ENCODE measurements at regions not wholly inside any gene's neighbourhood (a gene's known extent, or its start where the extent isn't known, plus 50 kb on each side); places are given as distances from the start of the nearest gene placed in this dataset.

DNA sequence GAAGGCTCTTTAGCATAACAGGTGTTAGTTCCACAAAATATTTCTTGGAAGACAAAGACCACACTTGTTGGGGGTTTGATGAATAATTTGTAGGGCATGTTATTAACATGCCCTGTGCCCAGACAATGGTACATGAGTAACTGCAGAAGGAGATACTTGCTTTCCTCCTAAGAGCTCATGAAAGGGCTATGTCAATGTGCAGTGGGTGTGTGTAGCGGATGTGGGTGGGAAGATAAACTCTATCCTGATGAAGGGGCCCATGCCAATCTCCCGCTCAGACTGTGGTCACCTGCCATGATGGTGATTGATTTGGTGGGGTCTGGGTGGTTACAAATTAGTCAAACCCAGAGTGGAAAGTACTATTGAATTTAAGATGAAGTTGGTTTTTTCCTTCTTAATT is 69.8 kb upstream of the DNAH14 start:
- H3K27me3 ChIP-seq (replicated peaks in 1 of 4; ENCODE audit: control extremely low read depth in 1 of 4, control insufficient read depth in 3 of 4, insufficient read depth in 4 of 4, low read length in 3 of 4), result no peaks in the 10 kb centered on the region
- Mint-ChIP-seq H3K4me3 (no peak overlapping the region), H3K27me3 (peaks cover 3% of the 10 kb centered on the region), H3K9me3 (ENCODE audit: insufficient read depth) (peaks cover 2% of the 10 kb centered on the region), H3K27ac (no peak overlapping the region), H3K4me1 (no peaks in the 10 kb centered on the region)
- no peaks in the 10 kb centered on the region for H3K4me1 ChIP-seq (ENCODE audit: control insufficient read depth in 2 of 2, insufficient read depth in 2 of 2, low read length in 2 of 2)
- 90% methylated on average over 2 of the region's 2 CpGs for WGBS (ENCODE audit: insufficient coverage)
- no peak overlapping the region for H3K9ac ChIP-seq (ENCODE audit: low read length)
- CTCF ChIA-PET, result no interaction called here
- no peak for DNase-seq
- no peak overlapping the region for H3K4me2 ChIP-seq (replicated peaks; ENCODE audit: low read depth, low read length, poor library complexity, severe bottlenecking)
- intact Hi-C loops (cut with micrococcal nuclease), result no loop called here
- H4K20me1 ChIP-seq (ENCODE audit: control insufficient read depth, insufficient read depth, low read length, poor library complexity, severe bottlenecking), result no peaks in the 10 kb centered on the region
- no peaks in the 10 kb centered on the region for H3K79me2 ChIP-seq (ENCODE audit: control insufficient read depth, insufficient read depth, low read length)
- H2AFZ ChIP-seq (ENCODE audit: insufficient read depth, low read depth, low read length, poor library complexity, severe bottlenecking), result no peak overlapping the region
- TF ChIP-seq EZH2 (IDR thresholded peaks at IDR 0.05; ENCODE audit: borderline replicate concordance, insufficient read depth, low read depth, low read length, poor library complexity, severe bottlenecking), result no peak
- TF ChIP-seq, protein P1, sequence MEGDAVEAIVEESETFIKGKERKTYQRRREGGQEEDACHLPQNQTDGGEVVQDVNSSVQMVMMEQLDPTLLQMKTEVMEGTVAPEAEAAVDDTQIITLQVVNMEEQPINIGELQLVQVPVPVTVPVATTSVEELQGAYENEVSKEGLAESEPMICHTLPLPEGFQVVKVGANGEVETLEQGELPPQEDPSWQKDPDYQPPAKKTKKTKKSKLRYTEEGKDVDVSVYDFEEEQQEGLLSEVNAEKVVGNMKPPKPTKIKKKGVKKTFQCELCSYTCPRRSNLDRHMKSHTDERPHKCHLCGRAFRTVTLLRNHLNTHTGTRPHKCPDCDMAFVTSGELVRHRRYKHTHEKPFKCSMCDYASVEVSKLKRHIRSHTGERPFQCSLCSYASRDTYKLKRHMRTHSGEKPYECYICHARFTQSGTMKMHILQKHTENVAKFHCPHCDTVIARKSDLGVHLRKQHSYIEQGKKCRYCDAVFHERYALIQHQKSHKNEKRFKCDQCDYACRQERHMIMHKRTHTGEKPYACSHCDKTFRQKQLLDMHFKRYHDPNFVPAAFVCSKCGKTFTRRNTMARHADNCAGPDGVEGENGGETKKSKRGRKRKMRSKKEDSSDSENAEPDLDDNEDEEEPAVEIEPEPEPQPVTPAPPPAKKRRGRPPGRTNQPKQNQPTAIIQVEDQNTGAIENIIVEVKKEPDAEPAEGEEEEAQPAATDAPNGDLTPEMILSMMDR (IDR thresholded peaks at IDR 0.05), result no peak
- ATAC-seq (ENCODE audit: low read depth), result no peak
- no peaks in the 10 kb centered on the region for H3K36me3 ChIP-seq (replicated peaks in 1 of 2; ENCODE audit: control extremely low read depth in 1 of 2, control insufficient read depth in 1 of 2, extremely low read depth in 1 of 2, insufficient read depth in 2 of 2, low read length in 1 of 2)
- H3K9me3 ChIP-seq (ENCODE audit: control extremely low read depth in 1 of 3, control insufficient read depth in 2 of 3, insufficient read depth in 1 of 3, low read length in 2 of 3), result peaks cover 0 to 2% (median 0%) of the 10 kb centered on the region in 3 donors
- POLR2A ChIA-PET, result no interaction called here
- H3K27ac ChIP-seq (ENCODE audit: low read length in 2 of 2), result no peak overlapping the region
- no peak overlapping the region for H3K4me3 ChIP-seq (ENCODE audit: control extremely low read depth in 1 of 5, extremely low read depth in 1 of 5, insufficient read depth in 1 of 5, low read depth in 2 of 5, low read length in 4 of 5)

DNA sequence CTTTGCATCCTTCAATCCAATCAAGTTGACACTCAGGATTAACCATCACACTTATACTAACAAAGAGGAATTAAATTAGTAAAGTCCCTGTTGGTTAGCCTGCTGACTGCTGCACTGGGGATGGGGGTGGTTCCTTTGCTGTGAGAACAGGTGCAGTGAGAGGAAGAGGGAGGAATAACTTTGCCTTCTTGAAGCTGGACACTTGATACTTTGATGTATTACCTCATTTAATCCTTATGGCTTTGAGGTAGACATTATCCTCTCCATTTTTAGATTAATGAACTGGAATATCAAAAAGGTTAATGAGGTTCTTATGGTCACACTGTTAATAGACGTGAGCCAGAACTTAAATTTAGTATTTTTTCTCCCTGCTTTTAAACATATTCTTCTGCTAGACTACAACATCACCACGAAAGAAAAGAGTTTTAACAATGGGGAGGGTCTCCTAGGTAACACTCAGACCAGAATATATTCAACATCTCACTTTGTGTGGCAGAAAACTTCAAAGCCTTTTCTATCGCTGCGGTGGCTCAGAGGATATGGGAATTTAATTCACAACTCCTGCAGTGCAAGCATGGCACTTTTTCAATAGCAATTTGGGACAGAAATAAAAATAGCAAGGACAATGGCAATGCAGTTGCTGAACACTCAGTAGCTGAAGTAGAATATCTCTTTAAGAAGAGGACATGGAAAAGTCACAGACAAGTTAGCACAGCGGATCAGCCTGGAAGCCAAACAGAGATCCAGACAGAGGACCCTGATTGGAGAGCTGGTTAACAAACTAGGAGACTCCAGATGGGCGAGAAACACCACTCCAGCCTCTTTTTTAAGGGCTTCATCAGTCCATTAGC is 68.8 kb upstream of the DNAH14 start:
- Histone ChIP-seq H3K79me2 (ENCODE audit: control insufficient read depth, insufficient read depth, low read length) (no peaks in the 10 kb centered on the region), H2AFZ (ENCODE audit: insufficient read depth, low read depth, low read length, poor library complexity, severe bottlenecking) (no peak overlapping the region), H3K27me3 (replicated peaks in 1 of 4; ENCODE audit: control extremely low read depth in 1 of 4, control insufficient read depth in 3 of 4, insufficient read depth in 4 of 4, low read length in 3 of 4) (no peaks in the 10 kb centered on the region), H3K27ac (ENCODE audit: low read length in 2 of 2) (no peak overlapping the region), H3K4me1 (ENCODE audit: control insufficient read depth in 2 of 2, insufficient read depth in 2 of 2, low read length in 2 of 2) (no peaks in the 10 kb centered on the region), H3K36me3 (replicated peaks in 1 of 2; ENCODE audit: control extremely low read depth in 1 of 2, control insufficient read depth in 1 of 2, extremely low read depth in 1 of 2, insufficient read depth in 2 of 2, low read length in 1 of 2) (no peaks in the 10 kb centered on the region), H3K4me3 (ENCODE audit: control extremely low read depth in 1 of 5, extremely low read depth in 1 of 5, insufficient read depth in 1 of 5, low read depth in 2 of 5, low read length in 4 of 5) (no peak overlapping the region), H3K9ac (ENCODE audit: low read length) (no peak overlapping the region), H4K20me1 (ENCODE audit: control insufficient read depth, insufficient read depth, low read length, poor library complexity, severe bottlenecking) (no peaks in the 10 kb centered on the region), H3K4me2 (replicated peaks; ENCODE audit: low read depth, low read length, poor library complexity, severe bottlenecking) (no peak overlapping the region), H3K9me3 (ENCODE audit: control extremely low read depth in 1 of 3, control insufficient read depth in 2 of 3, insufficient read depth in 1 of 3, low read length in 2 of 3) (peaks cover 0 to 5% (median 4%) of the 10 kb centered on the region in 3 donors)
- no peak for DNase-seq
- H3K27ac Mint-ChIP-seq, result no peak overlapping the region
- WGBS (ENCODE audit: insufficient coverage), result 70% methylated on average over 2 of the region's 6 CpGs
- peaks cover 5% of the 10 kb centered on the region for H3K27me3 Mint-ChIP-seq
- ChIA-PET POLR2A (no interaction called here), CTCF (interaction anchor here (1.4 kb wide), 1 partner anchor 9 kb away, joined by 3 read pairs; no protein-coding TSS in a partner anchor)
- no peak overlapping the region for H3K4me3 Mint-ChIP-seq
- intact Hi-C loops (cut with micrococcal nuclease), result no loop called here
- peaks cover 5% of the 10 kb centered on the region for H3K9me3 Mint-ChIP-seq (ENCODE audit: insufficient read depth)
- no peak for TF ChIP-seq EZH2 (IDR thresholded peaks at IDR 0.05; ENCODE audit: borderline replicate concordance, insufficient read depth, low read depth, low read length, poor library complexity, severe bottlenecking)
- TF ChIP-seq, protein P1 (IDR thresholded peaks at IDR 0.05), result no peak
- no peaks in the 10 kb centered on the region for H3K4me1 Mint-ChIP-seq
- ATAC-seq (ENCODE audit: low read depth), result no peak

Data from B cell (primary cell).